HEK293T (cell line): ENCODE measurements at regions not wholly inside any gene's neighbourhood (a gene's known extent, or its start where the extent isn't known, plus 50 kb on each side); places are given as distances from the start of the nearest gene placed in this dataset.

Experiments
- FOXM1 ChIP-seq: fragments of 450-650 bp; IDR thresholded peaks from 2 replicates; pipeline ENCODE4 v1.6.1; 2017; ENCODE audit warnings: mild to moderate bottlenecking, borderline replicate concordance
- PKNOX1 ChIP-seq: fragments of 450-650 bp; IDR thresholded peaks from 2 replicates; pipeline ENCODE4 v1.6.1; 2016
- SUZ12 ChIP-seq: fragments of 450-650 bp; IDR thresholded peaks from 2 replicates; pipeline ENCODE4 v1.6.1; 2016; ENCODE audit warnings: mild to moderate bottlenecking

DNA sequence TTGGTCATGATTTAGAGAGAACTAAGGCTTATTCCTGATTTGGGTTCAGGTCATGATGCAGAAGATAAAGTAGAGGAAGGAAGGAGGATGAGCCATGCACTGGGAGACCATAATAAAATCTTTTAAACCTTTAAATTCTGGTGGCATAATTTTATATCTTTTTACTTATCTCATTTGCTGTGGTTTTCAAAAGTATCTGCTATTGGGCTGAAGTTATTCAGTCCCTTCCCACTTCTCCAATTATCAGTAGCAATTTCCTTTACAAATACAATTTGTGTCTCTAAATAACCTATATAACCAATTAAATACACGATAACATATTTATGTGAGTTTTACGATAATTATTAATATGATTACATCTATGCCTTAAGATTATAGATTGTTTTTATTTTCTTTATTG is 194.8 kb upstream of the SLC8A1 start:
- no peak for TF ChIP-seq PKNOX1
- no peak for TF ChIP-seq FOXM1
- no peak for TF ChIP-seq SUZ12
